GM12873 (cell line): ENCODE measurements at regions not wholly inside any gene's neighbourhood (a gene's known extent, or its start where the extent isn't known, plus 50 kb on each side); places are given as distances from the start of the nearest gene placed in this dataset.

ENCODE experiments used
- TF ChIP-seq, protein P1 (sequence below): IDR thresholded peaks from 2 replicates; pipeline ENCODE4 v1.5.1; 2012; ENCODE audit warnings: low read depth, mild to moderate bottlenecking, moderate library complexity, low read length, control low read depth; ENCODE audit not compliant: insufficient read depth; ENCODE audit errors: missing control alignments

DNA sequence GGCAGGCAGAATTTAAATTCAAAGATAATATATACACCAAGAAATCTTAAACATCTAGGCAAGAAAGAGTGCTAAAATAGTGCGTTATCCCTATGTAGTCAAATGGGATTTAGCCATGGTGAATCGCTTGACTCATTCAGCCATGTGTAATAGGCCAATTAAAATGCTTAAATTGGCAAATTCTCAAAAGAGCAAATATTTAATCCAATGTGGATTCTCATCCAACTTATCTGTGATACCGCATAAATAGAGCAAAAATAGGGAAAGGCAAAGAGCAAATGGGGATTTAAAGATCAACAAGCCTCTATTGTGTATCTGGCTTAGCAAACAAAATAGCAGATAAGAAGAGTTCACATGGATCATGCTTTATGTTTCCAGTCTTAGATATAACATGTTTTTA is 123.2 kb upstream of the RPRM start:
- TF ChIP-seq, protein P1, sequence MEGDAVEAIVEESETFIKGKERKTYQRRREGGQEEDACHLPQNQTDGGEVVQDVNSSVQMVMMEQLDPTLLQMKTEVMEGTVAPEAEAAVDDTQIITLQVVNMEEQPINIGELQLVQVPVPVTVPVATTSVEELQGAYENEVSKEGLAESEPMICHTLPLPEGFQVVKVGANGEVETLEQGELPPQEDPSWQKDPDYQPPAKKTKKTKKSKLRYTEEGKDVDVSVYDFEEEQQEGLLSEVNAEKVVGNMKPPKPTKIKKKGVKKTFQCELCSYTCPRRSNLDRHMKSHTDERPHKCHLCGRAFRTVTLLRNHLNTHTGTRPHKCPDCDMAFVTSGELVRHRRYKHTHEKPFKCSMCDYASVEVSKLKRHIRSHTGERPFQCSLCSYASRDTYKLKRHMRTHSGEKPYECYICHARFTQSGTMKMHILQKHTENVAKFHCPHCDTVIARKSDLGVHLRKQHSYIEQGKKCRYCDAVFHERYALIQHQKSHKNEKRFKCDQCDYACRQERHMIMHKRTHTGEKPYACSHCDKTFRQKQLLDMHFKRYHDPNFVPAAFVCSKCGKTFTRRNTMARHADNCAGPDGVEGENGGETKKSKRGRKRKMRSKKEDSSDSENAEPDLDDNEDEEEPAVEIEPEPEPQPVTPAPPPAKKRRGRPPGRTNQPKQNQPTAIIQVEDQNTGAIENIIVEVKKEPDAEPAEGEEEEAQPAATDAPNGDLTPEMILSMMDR: no peak

DNA sequence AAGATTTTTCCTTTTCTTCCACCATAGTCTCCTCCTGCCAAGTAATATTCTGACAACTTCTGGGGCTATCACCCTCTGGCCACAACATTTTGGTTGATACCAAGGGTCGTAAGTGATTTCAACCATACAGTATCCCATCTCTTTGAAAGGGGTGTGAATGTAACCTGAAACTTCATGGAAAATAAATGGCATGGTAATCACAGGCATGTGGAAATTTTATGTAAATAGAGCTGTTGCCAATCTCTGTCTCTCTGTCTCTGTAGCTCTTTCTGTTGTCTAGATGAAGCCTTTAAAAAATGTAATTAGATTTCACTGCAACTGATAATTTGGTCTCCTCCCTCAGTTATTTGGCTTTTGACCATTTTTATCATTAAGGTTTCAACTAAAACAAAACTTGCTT is 125.6 kb upstream of the RPRM start:
- TF ChIP-seq, protein P1: no peak

DNA sequence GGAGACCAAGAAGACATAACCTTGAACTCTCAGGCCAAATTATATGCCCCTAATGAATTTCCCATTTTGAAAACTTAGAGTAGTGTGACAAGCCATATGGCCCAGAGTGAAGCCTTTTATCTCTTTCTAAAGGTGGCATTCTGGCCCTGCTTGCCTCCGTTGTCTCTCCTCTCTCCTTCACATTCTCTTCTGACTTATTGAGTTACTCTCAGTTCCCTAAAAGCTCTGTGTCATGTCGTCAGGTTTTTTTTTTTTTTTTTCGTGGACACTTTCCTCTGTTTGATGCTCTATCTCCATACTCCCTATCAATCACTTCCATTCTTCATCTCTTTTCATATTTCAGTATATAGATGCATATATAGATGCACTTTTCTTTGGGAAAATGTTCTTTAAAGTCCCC is 128.1 kb upstream of the RPRM start:
- TF ChIP-seq, protein P1: no peak

DNA sequence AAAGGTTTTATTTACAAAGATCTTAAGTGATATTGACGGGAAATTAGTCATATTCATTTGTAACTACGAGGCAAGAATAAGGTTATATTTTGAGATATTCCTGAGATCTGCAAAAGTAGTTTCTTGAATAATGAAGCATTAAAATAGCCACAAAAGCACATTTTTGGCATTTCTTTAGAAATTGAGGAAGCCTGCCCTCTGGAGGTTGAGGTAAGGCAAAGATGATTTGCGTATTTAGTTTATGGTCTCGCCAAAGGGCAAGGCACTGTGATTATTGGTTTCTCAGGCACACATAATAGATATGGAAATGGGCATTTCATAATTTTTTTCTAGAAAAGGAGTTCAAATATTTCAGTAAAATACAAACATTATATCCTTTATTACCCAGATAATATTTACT is 143.7 kb upstream of the RPRM start:
- TF ChIP-seq, protein P1: no peak

DNA sequence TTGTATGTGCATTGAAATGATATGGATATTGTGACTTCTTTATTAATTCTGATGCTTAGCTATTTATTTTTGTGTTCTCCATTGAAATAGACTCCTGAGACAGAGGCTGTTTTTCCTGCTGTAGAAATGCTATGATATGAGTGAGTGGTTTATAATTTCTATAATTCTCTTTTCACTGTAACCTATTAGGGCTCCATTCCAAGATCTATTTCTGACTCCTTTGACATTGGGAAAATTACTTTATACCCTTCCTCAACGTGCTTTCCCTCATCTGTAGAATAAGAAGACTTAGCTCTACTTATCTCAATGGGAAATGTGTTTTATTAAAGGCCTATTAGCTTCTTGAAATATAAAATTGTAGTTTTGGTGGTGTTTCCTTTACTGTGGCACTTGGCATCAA is 144.5 kb upstream of the RPRM start:
- TF ChIP-seq, protein P1: no peak

DNA sequence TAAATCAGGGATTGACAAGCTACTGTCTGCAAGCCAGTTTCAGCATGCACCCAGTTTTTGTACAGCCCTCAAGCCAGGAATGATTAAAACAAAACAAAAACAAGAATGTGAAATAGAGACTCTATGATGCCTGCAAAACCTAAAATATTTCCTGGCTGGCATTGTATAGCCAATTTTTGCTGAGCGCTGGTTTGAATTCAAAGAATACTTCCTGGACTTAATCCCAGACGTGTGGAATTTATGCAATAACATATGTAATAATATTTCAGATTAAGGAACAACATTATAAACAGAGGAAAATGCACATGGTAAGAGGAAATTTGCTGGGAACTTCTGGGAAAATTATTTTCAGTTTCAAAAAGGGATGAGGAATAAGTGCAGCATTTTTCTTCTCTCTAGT is 148.1 kb upstream of the RPRM start:
- TF ChIP-seq, protein P1: no peak

DNA sequence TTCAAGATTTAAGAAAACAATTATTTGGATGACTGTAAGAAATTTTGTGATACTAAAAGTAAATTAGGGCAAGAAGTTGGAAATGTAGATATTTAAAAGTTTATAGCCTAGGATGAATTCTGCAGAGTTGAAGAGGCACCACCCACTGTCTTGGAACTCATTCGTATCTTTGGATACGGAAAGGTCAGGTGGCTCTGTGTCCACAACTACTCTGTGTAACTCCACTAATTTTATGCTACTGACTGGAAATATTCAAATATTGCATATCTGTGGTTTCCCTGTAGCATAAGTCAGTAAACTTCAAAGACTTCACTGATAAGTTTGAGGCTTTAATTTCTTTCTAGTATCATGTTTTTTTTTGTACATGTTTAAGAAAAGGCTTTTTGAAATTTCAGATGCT is 156.9 kb upstream of the RPRM start:
- TF ChIP-seq, protein P1: no peak
